H9 (cell line): ENCODE measurements at regions not wholly inside any gene's neighbourhood (a gene's known extent, or its start where the extent isn't known, plus 50 kb on each side); places are given as distances from the start of the nearest gene placed in this dataset.

Experiments
- DNase-seq: peaks from one replicate; pipeline ENCODE4 v3.0.0-alpha.2; 2017
- H2AFZ ChIP-seq: one replicate; pipeline ENCODE4 v1.6.1; 2013; ENCODE audit warnings: mild to moderate bottlenecking, low read length, control low read depth, moderate library complexity
- H2AK5ac ChIP-seq: 2 replicates; pipeline ENCODE4 v1.6.1; 2013; ENCODE audit warnings: low read length, control low read depth, mixed read lengths; ENCODE audit not compliant: insufficient read length
- H2BK120ac ChIP-seq: one replicate; pipeline ENCODE4 v1.6.1; 2013; ENCODE audit warnings: low read depth, mild to moderate bottlenecking, low read length, control low read depth, inconsistent platforms; ENCODE audit not compliant: poor library complexity, severe bottlenecking
- H2BK12ac ChIP-seq: 2 replicates; pipeline ENCODE4 v1.6.1; 2013; ENCODE audit warnings: low read length, control low read depth, mixed read lengths, low read depth; ENCODE audit not compliant: insufficient read length
- H2BK15ac ChIP-seq: 2 replicates; pipeline ENCODE4 v1.6.1; 2013; ENCODE audit warnings: low read depth, low read length, control low read depth
- H2BK20ac ChIP-seq: one replicate; pipeline ENCODE4 v1.6.1; 2013; ENCODE audit warnings: low read depth, mild to moderate bottlenecking, low read length, control low read depth, inconsistent platforms; ENCODE audit not compliant: poor library complexity, severe bottlenecking
- H2BK5ac ChIP-seq: 2 replicates; pipeline ENCODE4 v1.6.1; 2013; ENCODE audit warnings: low read length, control low read depth, mixed read lengths; ENCODE audit not compliant: insufficient read length
- H3K14ac ChIP-seq: 2 replicates; pipeline ENCODE4 v1.6.1; 2013; ENCODE audit warnings: low read length, control low read depth; ENCODE audit not compliant: insufficient read depth
- H3K18ac ChIP-seq: 2 replicates; pipeline ENCODE4 v1.6.1; 2013; ENCODE audit warnings: low read depth, mild to moderate bottlenecking, mixed read lengths, low read length, control low read depth; ENCODE audit not compliant: insufficient read length
- H3K23ac ChIP-seq: 2 replicates; pipeline ENCODE4 v1.6.1; 2013; ENCODE audit warnings: low read length, control low read depth, mixed read lengths, low read depth; ENCODE audit not compliant: insufficient read length
- H3K23me2 ChIP-seq: 2 replicates; pipeline ENCODE4 v1.6.1; 2013; ENCODE audit warnings: low read depth, mild to moderate bottlenecking, mixed read lengths, low read length, control low read depth; ENCODE audit not compliant: insufficient read length, poor library complexity, severe bottlenecking
- H3K27ac ChIP-seq: 2 replicates; pipeline ENCODE4 v1.5.1; 2013; ENCODE audit warnings: low read length, control low read depth, mixed read lengths, low read depth; ENCODE audit not compliant: insufficient read length
- H3K27me3 ChIP-seq: 2 replicates; pipeline ENCODE4 v1.6.1; 2013; ENCODE audit warnings: low read length, control low read depth, inconsistent platforms; ENCODE audit not compliant: insufficient read depth
- H3K4ac ChIP-seq: 2 replicates; pipeline ENCODE4 v1.6.1; 2013; ENCODE audit warnings: low read depth, mild to moderate bottlenecking, control low read depth, inconsistent platforms, low read length, moderate library complexity
- H3K4me1 ChIP-seq: 2 replicates; pipeline ENCODE4 v1.6.1; 2013; ENCODE audit warnings: low read length, control low read depth, inconsistent platforms; ENCODE audit not compliant: insufficient read depth
- H3K4me2 ChIP-seq: 2 replicates; pipeline ENCODE4 v1.6.1; 2013; ENCODE audit warnings: low read length, control low read depth, mixed read lengths; ENCODE audit not compliant: insufficient read length, insufficient read depth
- H3K56ac ChIP-seq: 2 replicates; pipeline ENCODE4 v1.6.1; 2013; ENCODE audit warnings: low read depth, mild to moderate bottlenecking, mixed read lengths, low read length, control low read depth; ENCODE audit not compliant: insufficient read length
- H3K79me1 ChIP-seq: 2 replicates; pipeline ENCODE4 v1.6.1; 2013; ENCODE audit warnings: low read depth, mild to moderate bottlenecking, moderate library complexity, low read length, control low read depth, inconsistent platforms; ENCODE audit not compliant: insufficient read depth, poor library complexity, severe bottlenecking
- H3K79me2 ChIP-seq: 2 replicates; pipeline ENCODE4 v1.6.1; 2013; ENCODE audit warnings: low read length, control low read depth, inconsistent platforms; ENCODE audit not compliant: insufficient read depth
- H3K9ac ChIP-seq: 2 replicates; pipeline ENCODE4 v1.6.1; 2013; ENCODE audit warnings: low read length, control low read depth, mixed read lengths; ENCODE audit not compliant: insufficient read length; ENCODE audit errors: extremely low read depth
- H3K9me3 ChIP-seq: one replicate; pipeline ENCODE4 v1.6.1; 2013; ENCODE audit warnings: low read depth, low read length, inconsistent platforms; ENCODE audit not compliant: control insufficient read depth
- H3T11ph ChIP-seq: one replicate; pipeline ENCODE4 v1.6.1; 2013; ENCODE audit warnings: mild to moderate bottlenecking, low read length, control low read depth, inconsistent platforms
- H4K20me1 ChIP-seq: one replicate; pipeline ENCODE4 v1.6.1; 2013; ENCODE audit not compliant: control insufficient read depth, insufficient read length, insufficient read depth
- H4K5ac ChIP-seq: 2 replicates; pipeline ENCODE4 v1.6.1; 2013; ENCODE audit warnings: low read depth, mild to moderate bottlenecking, mixed read lengths, low read length, control low read depth; ENCODE audit not compliant: insufficient read length
- H4K8ac ChIP-seq: replicated peaks from 2 replicates; pipeline ENCODE4 v1.6.1; 2013; ENCODE audit warnings: low read length, control low read depth, mixed read lengths, low read depth; ENCODE audit not compliant: insufficient read length
- H4K91ac ChIP-seq: 2 replicates; pipeline ENCODE4 v1.6.1; 2013; ENCODE audit warnings: low read depth, mild to moderate bottlenecking, moderate library complexity, mixed read lengths, low read length, control low read depth; ENCODE audit not compliant: insufficient read length
- H3K27ac Mint-ChIP-seq, 3 experiments: 2 replicates in 2 of 3; 3 replicates in 1 of 3; pipeline ENCODE4 v1.8.0; 2020 to 2021; ENCODE audit warnings: mixed read lengths in 3 of 3, mild to moderate bottlenecking in 1 of 3, moderate library complexity in 1 of 3
- H3K27me3 Mint-ChIP-seq: 2 replicates; pipeline ENCODE4 v1.8.0; 2021; ENCODE audit warnings: low read depth, mild to moderate bottlenecking, moderate library complexity, mixed read lengths
- H3K36me3 Mint-ChIP-seq, 3 experiments: 2 replicates in 2 of 3; 3 replicates in 1 of 3; pipeline ENCODE4 v1.8.0; 2020 to 2021; ENCODE audit warnings: low read depth in 3 of 3, mixed read lengths in 3 of 3; ENCODE audit not compliant: insufficient read depth in 1 of 3
- H3K4me1 Mint-ChIP-seq, 2 experiments: 2 replicates each; pipeline ENCODE4 v1.8.0; 2020; ENCODE audit warnings: mixed read lengths in 2 of 2
- H3K4me3 Mint-ChIP-seq, 2 experiments: 2 replicates in 1 of 2; 3 replicates in 1 of 2; pipeline ENCODE4 v1.8.0; 2020 to 2021; ENCODE audit warnings: mild to moderate bottlenecking in 2 of 2, mixed read lengths in 2 of 2, moderate library complexity in 1 of 2
- H3K9me3 Mint-ChIP-seq, 2 experiments: 2 replicates in 1 of 2; 3 replicates in 1 of 2; pipeline ENCODE4 v1.8.0; 2020; ENCODE audit warnings: mild to moderate bottlenecking in 2 of 2, mixed read lengths in 2 of 2, moderate library complexity in 1 of 2
- CTCF ChIP-seq: fragments of 200-600 bp; sonication (generic); conservative IDR thresholded peaks from 3 replicates; pipeline ENCODE4 v1.8.0; 2021; ENCODE audit warnings: antibody characterized with exemption, mild to moderate bottlenecking
- WGBS: extraction: QIAGEN DNeasy Blood & Tissue Kit; methylation state at CpG from one replicate; pipeline ENCODE4 v1.1.7; 2013; ENCODE audit warnings: missing lambda C conversion rate, low lambda C conversion rate, mixed read lengths; ENCODE audit not compliant: insufficient read length; ENCODE audit errors: extremely low coverage; 5-methylcytosine and 5-hydroxymethylcytosine counted together

DNA sequence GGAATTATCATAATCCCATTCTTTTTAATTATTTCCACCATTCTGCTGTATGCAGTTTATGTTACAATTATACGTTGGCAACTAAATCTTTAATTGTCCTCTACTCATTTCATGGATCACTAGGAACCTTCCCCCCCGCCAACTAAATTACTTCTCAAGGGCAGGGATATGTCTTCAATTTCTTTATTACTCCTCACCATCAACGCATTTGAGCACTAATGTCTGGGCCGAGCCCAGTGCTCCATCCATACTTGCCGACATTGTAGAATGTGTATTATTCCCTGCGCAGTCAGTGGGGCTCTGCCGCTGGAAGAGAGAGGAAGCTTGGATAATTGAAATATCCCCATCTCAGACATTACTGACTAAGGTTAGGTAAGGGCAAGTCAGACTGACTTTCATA is 236.4 kb upstream of the AJAP1 start:
- peaks cover 3 to 10% of the 10 kb centered on the region in 2 experiments for H3K4me1 Mint-ChIP-seq
- Histone ChIP-seq H3K56ac (no peak overlapping the region), H2BK120ac (no peak overlapping the region), H4K5ac (no peak overlapping the region), H3K4me1 (no peaks in the 10 kb centered on the region; the same call in 1 of the 2 replicates), H3K9me3 (no peaks in the 10 kb centered on the region), H3K23ac (no peak overlapping the region), H3K18ac (no peak overlapping the region), H3K79me2 (no peaks in the 10 kb centered on the region), H3K9ac (no peak overlapping the region), H3K27ac (no peak overlapping the region), H4K20me1 (no peaks in the 10 kb centered on the region), H2BK15ac (no peak overlapping the region), H3T11ph (no peak overlapping the region), H3K4ac (no peak overlapping the region), H3K27me3 (no peaks in the 10 kb centered on the region), H2BK12ac (no peak overlapping the region), H3K23me2 (no peaks in the 10 kb centered on the region), H2AK5ac (no peak overlapping the region), H3K79me1 (no peaks in the 10 kb centered on the region), H3K4me2 (no peak overlapping the region), H2AFZ (no peak overlapping the region), H2BK20ac (no peak overlapping the region), H2BK5ac (no peak overlapping the region), H4K91ac (no peak overlapping the region), H4K8ac (no peak overlapping the region), H3K14ac (no peak overlapping the region)
- H3K27ac Mint-ChIP-seq, result no peak overlapping the region
- WGBS, result no CpG with 5 or more reads among the region's 7 CpGs
- peaks cover 13 to 22% of the 10 kb centered on the region in 2 experiments; a peak in 4 of 5 replicates for H3K9me3 Mint-ChIP-seq
- no peak for TF ChIP-seq CTCF
- H3K27me3 Mint-ChIP-seq, result peaks cover 4% of the 10 kb centered on the region
- no peak for DNase-seq
- H3K36me3 Mint-ChIP-seq, result peaks cover 0 to 21% (median 5%) of the 10 kb centered on the region in 3 experiments; a peak in 4 of 7 replicates
- no peak overlapping the region for H3K4me3 Mint-ChIP-seq
